IPS DF 6.9 (cell line): ENCODE measurements at regions not wholly inside any gene's neighbourhood (a gene's known extent, or its start where the extent isn't known, plus 50 kb on each side); places are given as distances from the start of the nearest gene placed in this dataset.

ENCODE experiments used
- DNase-seq: peaks from one replicate; pipeline ENCODE4 v3.0.0-alpha.2; 2013; ENCODE audit warnings: low read depth, low spot score
- H3K27ac ChIP-seq: one replicate; pipeline ENCODE4 v1.5.1; 2013; ENCODE audit warnings: low read length, control low read depth
- H3K27me3 ChIP-seq: 2 replicates; pipeline ENCODE4 v1.6.1; 2013; ENCODE audit warnings: mild to moderate bottlenecking, low read length; ENCODE audit not compliant: control insufficient read depth, insufficient read depth
- H3K36me3 ChIP-seq: 2 replicates; pipeline ENCODE4 v1.6.1; 2013; ENCODE audit warnings: low read length; ENCODE audit not compliant: control insufficient read depth, insufficient read depth
- H3K4me1 ChIP-seq: 2 replicates; pipeline ENCODE4 v1.6.1; 2013; ENCODE audit warnings: low read length; ENCODE audit not compliant: control insufficient read depth, insufficient read depth
- H3K4me3 ChIP-seq: 2 replicates; pipeline ENCODE4 v1.5.1; 2013; ENCODE audit warnings: mild to moderate bottlenecking, low read length
- H3K9me3 ChIP-seq: 2 replicates; pipeline ENCODE4 v1.6.1; 2013; ENCODE audit warnings: low read length, inconsistent platforms; ENCODE audit not compliant: control insufficient read depth, insufficient read depth
- WGBS: extraction: QIAGEN DNeasy Blood & Tissue Kit; methylation state at CpG from one replicate; pipeline ENCODE4 v1.1.7; 2013; ENCODE audit warnings: mixed read lengths, missing lambda C conversion rate; ENCODE audit not compliant: insufficient read length, insufficient coverage; 5-methylcytosine and 5-hydroxymethylcytosine counted together

- no peaks in the 10 kb centered on the region for H3K9me3 ChIP-seq
- no CpG with 5 or more reads among the region's 3 CpGs for WGBS
- no peaks in the 10 kb centered on the region for H3K4me1 ChIP-seq
- no peak overlapping the region for H3K4me3 ChIP-seq
- no peaks in the 10 kb centered on the region for H3K36me3 ChIP-seq
- no peak overlapping the region for H3K27ac ChIP-seq
- no peaks in the 10 kb centered on the region for H3K27me3 ChIP-seq
- DNase-seq: no peak
Measured at GRCh38 chr2:167900435-167901114, 346.8 kb downstream of the STK39 start.

GRCh38 chr2:167898340-167898739, 349.1 kb downstream of the STK39 start:
- Histone ChIP-seq H3K27ac (no peak overlapping the region), H3K4me3 (no peak overlapping the region), H3K4me1 (no peaks in the 10 kb centered on the region), H3K36me3 (no peaks in the 10 kb centered on the region), H3K9me3 (no peaks in the 10 kb centered on the region), H3K27me3 (no peaks in the 10 kb centered on the region)
- no CpG with 5 or more reads among the region's 3 CpGs for WGBS
- no peak for DNase-seq

GRCh38 chr2:167891841-167892240, 355.6 kb downstream of the STK39 start:
- WGBS: no CpG with 5 or more reads among the region's 5 CpGs
- no peaks in the 10 kb centered on the region for H3K4me1 ChIP-seq
- H3K27me3 ChIP-seq: no peaks in the 10 kb centered on the region
- H3K27ac ChIP-seq: no peak overlapping the region
- no peak overlapping the region for H3K4me3 ChIP-seq
- DNase-seq: no peak
- no peaks in the 10 kb centered on the region for H3K36me3 ChIP-seq
- H3K9me3 ChIP-seq: no peaks in the 10 kb centered on the region

GRCh38 chr2:167890739-167891138, 356.7 kb downstream of the STK39 start:
- DNase-seq: no peak
- H3K36me3 ChIP-seq: no peaks in the 10 kb centered on the region
- H3K4me1 ChIP-seq: no peaks in the 10 kb centered on the region
- no peak overlapping the region for H3K27ac ChIP-seq
- no peaks in the 10 kb centered on the region for H3K9me3 ChIP-seq
- no peak overlapping the region for H3K4me3 ChIP-seq
- no peaks in the 10 kb centered on the region for H3K27me3 ChIP-seq
- no CpG with 5 or more reads among the region's 2 CpGs for WGBS

GRCh38 chr2:167880415-167880814, 367.0 kb downstream of the STK39 start:
- no peak overlapping the region for H3K4me3 ChIP-seq
- H3K27me3 ChIP-seq: no peaks in the 10 kb centered on the region
- H3K27ac ChIP-seq: no peak overlapping the region
- DNase-seq: no peak
- no peaks in the 10 kb centered on the region for H3K9me3 ChIP-seq
- WGBS: no CpG with 5 or more reads among the region's 1 CpG
- peaks cover 1% of the 10 kb centered on the region; the same call in 1 of the 2 replicates for H3K4me1 ChIP-seq
- H3K36me3 ChIP-seq: no peaks in the 10 kb centered on the region

- no CpG with 5 or more reads among the region's 4 CpGs for WGBS
- no peaks in the 10 kb centered on the region for H3K36me3 ChIP-seq
Measured at GRCh38 chr2:167875529-167875928, 371.9 kb downstream of the STK39 start.

GRCh38 chr2:167874812-167875211, 372.6 kb downstream of the STK39 start:
- WGBS: no CpG with 5 or more reads among the region's 4 CpGs
- Histone ChIP-seq H3K36me3 (peaks cover under 1% of the 10 kb centered on the region; the same call in 1 of the 2 replicates), H3K4me3 (no peak overlapping the region), H3K27me3 (no peaks in the 10 kb centered on the region), H3K4me1 (peaks cover 1% of the 10 kb centered on the region; the same call in 1 of the 2 replicates), H3K9me3 (no peaks in the 10 kb centered on the region), H3K27ac (no peak overlapping the region)
- DNase-seq: no peak

More at GRCh38 chr2:167875529-167875928, 371.9 kb downstream of the STK39 start:
- no peak overlapping the region for H3K27ac ChIP-seq
- H3K4me1 ChIP-seq: peaks cover 1% of the 10 kb centered on the region; the same call in 1 of the 2 replicates
- H3K9me3 ChIP-seq: no peaks in the 10 kb centered on the region
- H3K4me3 ChIP-seq: no peak overlapping the region
- no peak for DNase-seq
- no peaks in the 10 kb centered on the region for H3K27me3 ChIP-seq

- no peak for DNase-seq
- Histone ChIP-seq H3K4me3 (no peak overlapping the region), H3K27me3 (no peaks in the 10 kb centered on the region), H3K4me1 (no peaks in the 10 kb centered on the region), H3K9me3 (no peaks in the 10 kb centered on the region), H3K36me3 (peaks cover 3% of the 10 kb centered on the region; the same call in 1 of the 2 replicates), H3K27ac (no peak overlapping the region)
- WGBS: no CpG with 5 or more reads among the region's 2 CpGs
Measured at GRCh38 chr2:167871286-167871685, 376.1 kb downstream of the STK39 start.

- no peak for DNase-seq
- Histone ChIP-seq H3K4me3 (no peak overlapping the region), H3K36me3 (peaks cover 3% of the 10 kb centered on the region; the same call in 1 of the 2 replicates), H3K27me3 (no peaks in the 10 kb centered on the region), H3K27ac (no peak overlapping the region), H3K9me3 (no peaks in the 10 kb centered on the region; the same call in 1 of the 2 replicates), H3K4me1 (no peaks in the 10 kb centered on the region)
- no CpG with 5 or more reads among the region's 6 CpGs for WGBS
Measured at GRCh38 chr2:167869200-167869599, 378.2 kb downstream of the STK39 start.

- H3K4me3 ChIP-seq: no peak overlapping the region
- H3K9me3 ChIP-seq: no peaks in the 10 kb centered on the region; the same call in 1 of the 2 replicates
- WGBS: no CpG with 5 or more reads among the region's 2 CpGs
- H3K36me3 ChIP-seq: no peaks in the 10 kb centered on the region
- DNase-seq: no peak
- H3K4me1 ChIP-seq: no peaks in the 10 kb centered on the region
- no peak overlapping the region for H3K27ac ChIP-seq
- H3K27me3 ChIP-seq: no peaks in the 10 kb centered on the region
Measured at GRCh38 chr2:167863377-167863776, 384.0 kb downstream of the STK39 start.

GRCh38 chr2:167862782-167863181, 384.6 kb downstream of the STK39 start:
- H3K27me3 ChIP-seq: no peaks in the 10 kb centered on the region
- H3K9me3 ChIP-seq: no peaks in the 10 kb centered on the region; the same call in 1 of the 2 replicates
- H3K4me3 ChIP-seq: no peak overlapping the region
- no peaks in the 10 kb centered on the region for H3K36me3 ChIP-seq
- no peak for DNase-seq
- no peaks in the 10 kb centered on the region for H3K4me1 ChIP-seq
- no CpG with 5 or more reads among the region's 3 CpGs for WGBS
- no peak overlapping the region for H3K27ac ChIP-seq
